H9 (cell line): ENCODE measurements at regions not wholly inside any gene's neighbourhood (a gene's known extent, or its start where the extent isn't known, plus 50 kb on each side); places are given as distances from the start of the nearest gene placed in this dataset.

Experiments
- DNase-seq: peaks from one replicate; pipeline ENCODE4 v3.0.0-alpha.2; 2017
- H2AFZ ChIP-seq: one replicate; pipeline ENCODE4 v1.6.1; 2013; ENCODE audit warnings: mild to moderate bottlenecking, low read length, control low read depth, moderate library complexity
- H2AK5ac ChIP-seq: 2 replicates; pipeline ENCODE4 v1.6.1; 2013; ENCODE audit warnings: low read length, control low read depth, mixed read lengths; ENCODE audit not compliant: insufficient read length
- H2BK120ac ChIP-seq: one replicate; pipeline ENCODE4 v1.6.1; 2013; ENCODE audit warnings: low read depth, mild to moderate bottlenecking, low read length, control low read depth, inconsistent platforms; ENCODE audit not compliant: poor library complexity, severe bottlenecking
- H2BK12ac ChIP-seq: 2 replicates; pipeline ENCODE4 v1.6.1; 2013; ENCODE audit warnings: low read length, control low read depth, mixed read lengths, low read depth; ENCODE audit not compliant: insufficient read length
- H2BK15ac ChIP-seq: 2 replicates; pipeline ENCODE4 v1.6.1; 2013; ENCODE audit warnings: low read depth, low read length, control low read depth
- H2BK20ac ChIP-seq: one replicate; pipeline ENCODE4 v1.6.1; 2013; ENCODE audit warnings: low read depth, mild to moderate bottlenecking, low read length, control low read depth, inconsistent platforms; ENCODE audit not compliant: poor library complexity, severe bottlenecking
- H2BK5ac ChIP-seq: 2 replicates; pipeline ENCODE4 v1.6.1; 2013; ENCODE audit warnings: low read length, control low read depth, mixed read lengths; ENCODE audit not compliant: insufficient read length
- H3K14ac ChIP-seq: 2 replicates; pipeline ENCODE4 v1.6.1; 2013; ENCODE audit warnings: low read length, control low read depth; ENCODE audit not compliant: insufficient read depth
- H3K18ac ChIP-seq: 2 replicates; pipeline ENCODE4 v1.6.1; 2013; ENCODE audit warnings: low read depth, mild to moderate bottlenecking, mixed read lengths, low read length, control low read depth; ENCODE audit not compliant: insufficient read length
- H3K23ac ChIP-seq: 2 replicates; pipeline ENCODE4 v1.6.1; 2013; ENCODE audit warnings: low read length, control low read depth, mixed read lengths, low read depth; ENCODE audit not compliant: insufficient read length
- H3K23me2 ChIP-seq: 2 replicates; pipeline ENCODE4 v1.6.1; 2013; ENCODE audit warnings: low read depth, mild to moderate bottlenecking, mixed read lengths, low read length, control low read depth; ENCODE audit not compliant: insufficient read length, poor library complexity, severe bottlenecking
- H3K27ac ChIP-seq: 2 replicates; pipeline ENCODE4 v1.5.1; 2013; ENCODE audit warnings: low read length, control low read depth, mixed read lengths, low read depth; ENCODE audit not compliant: insufficient read length
- H3K27me3 ChIP-seq: 2 replicates; pipeline ENCODE4 v1.6.1; 2013; ENCODE audit warnings: low read length, control low read depth, inconsistent platforms; ENCODE audit not compliant: insufficient read depth
- H3K4ac ChIP-seq: 2 replicates; pipeline ENCODE4 v1.6.1; 2013; ENCODE audit warnings: low read depth, mild to moderate bottlenecking, control low read depth, inconsistent platforms, low read length, moderate library complexity
- H3K4me1 ChIP-seq: 2 replicates; pipeline ENCODE4 v1.6.1; 2013; ENCODE audit warnings: low read length, control low read depth, inconsistent platforms; ENCODE audit not compliant: insufficient read depth
- H3K4me2 ChIP-seq: 2 replicates; pipeline ENCODE4 v1.6.1; 2013; ENCODE audit warnings: low read length, control low read depth, mixed read lengths; ENCODE audit not compliant: insufficient read length, insufficient read depth
- H3K56ac ChIP-seq: 2 replicates; pipeline ENCODE4 v1.6.1; 2013; ENCODE audit warnings: low read depth, mild to moderate bottlenecking, mixed read lengths, low read length, control low read depth; ENCODE audit not compliant: insufficient read length
- H3K79me1 ChIP-seq: 2 replicates; pipeline ENCODE4 v1.6.1; 2013; ENCODE audit warnings: low read depth, mild to moderate bottlenecking, moderate library complexity, low read length, control low read depth, inconsistent platforms; ENCODE audit not compliant: insufficient read depth, poor library complexity, severe bottlenecking
- H3K79me2 ChIP-seq: 2 replicates; pipeline ENCODE4 v1.6.1; 2013; ENCODE audit warnings: low read length, control low read depth, inconsistent platforms; ENCODE audit not compliant: insufficient read depth
- H3K9ac ChIP-seq: 2 replicates; pipeline ENCODE4 v1.6.1; 2013; ENCODE audit warnings: low read length, control low read depth, mixed read lengths; ENCODE audit not compliant: insufficient read length; ENCODE audit errors: extremely low read depth
- H3K9me3 ChIP-seq: one replicate; pipeline ENCODE4 v1.6.1; 2013; ENCODE audit warnings: low read depth, low read length, inconsistent platforms; ENCODE audit not compliant: control insufficient read depth
- H3T11ph ChIP-seq: one replicate; pipeline ENCODE4 v1.6.1; 2013; ENCODE audit warnings: mild to moderate bottlenecking, low read length, control low read depth, inconsistent platforms
- H4K20me1 ChIP-seq: one replicate; pipeline ENCODE4 v1.6.1; 2013; ENCODE audit not compliant: control insufficient read depth, insufficient read length, insufficient read depth
- H4K5ac ChIP-seq: 2 replicates; pipeline ENCODE4 v1.6.1; 2013; ENCODE audit warnings: low read depth, mild to moderate bottlenecking, mixed read lengths, low read length, control low read depth; ENCODE audit not compliant: insufficient read length
- H4K8ac ChIP-seq: replicated peaks from 2 replicates; pipeline ENCODE4 v1.6.1; 2013; ENCODE audit warnings: low read length, control low read depth, mixed read lengths, low read depth; ENCODE audit not compliant: insufficient read length
- H4K91ac ChIP-seq: 2 replicates; pipeline ENCODE4 v1.6.1; 2013; ENCODE audit warnings: low read depth, mild to moderate bottlenecking, moderate library complexity, mixed read lengths, low read length, control low read depth; ENCODE audit not compliant: insufficient read length
- H3K27ac Mint-ChIP-seq, 3 experiments: 2 replicates in 2 of 3; 3 replicates in 1 of 3; pipeline ENCODE4 v1.8.0; 2020 to 2021; ENCODE audit warnings: mixed read lengths in 3 of 3, mild to moderate bottlenecking in 1 of 3, moderate library complexity in 1 of 3
- H3K27me3 Mint-ChIP-seq: 2 replicates; pipeline ENCODE4 v1.8.0; 2021; ENCODE audit warnings: low read depth, mild to moderate bottlenecking, moderate library complexity, mixed read lengths
- H3K36me3 Mint-ChIP-seq, 3 experiments: 2 replicates in 2 of 3; 3 replicates in 1 of 3; pipeline ENCODE4 v1.8.0; 2020 to 2021; ENCODE audit warnings: low read depth in 3 of 3, mixed read lengths in 3 of 3; ENCODE audit not compliant: insufficient read depth in 1 of 3
- H3K4me1 Mint-ChIP-seq, 2 experiments: 2 replicates each; pipeline ENCODE4 v1.8.0; 2020; ENCODE audit warnings: mixed read lengths in 2 of 2
- H3K4me3 Mint-ChIP-seq, 2 experiments: 2 replicates in 1 of 2; 3 replicates in 1 of 2; pipeline ENCODE4 v1.8.0; 2020 to 2021; ENCODE audit warnings: mild to moderate bottlenecking in 2 of 2, mixed read lengths in 2 of 2, moderate library complexity in 1 of 2
- H3K9me3 Mint-ChIP-seq, 2 experiments: 2 replicates in 1 of 2; 3 replicates in 1 of 2; pipeline ENCODE4 v1.8.0; 2020; ENCODE audit warnings: mild to moderate bottlenecking in 2 of 2, mixed read lengths in 2 of 2, moderate library complexity in 1 of 2
- WGBS: extraction: QIAGEN DNeasy Blood & Tissue Kit; methylation state at CpG from one replicate; pipeline ENCODE4 v1.1.7; 2013; ENCODE audit warnings: missing lambda C conversion rate, low lambda C conversion rate, mixed read lengths; ENCODE audit not compliant: insufficient read length; ENCODE audit errors: extremely low coverage; 5-methylcytosine and 5-hydroxymethylcytosine counted together
- TF ChIP-seq, protein P1 (sequence below): fragments of 200-600 bp; sonication (generic); conservative IDR thresholded peaks from 3 replicates; pipeline ENCODE4 v1.8.0; 2021; ENCODE audit warnings: antibody characterized with exemption, mild to moderate bottlenecking

- Histone ChIP-seq H2BK5ac (no peak overlapping the region), H3K79me2 (no peaks in the 10 kb centered on the region), H2BK120ac (no peak overlapping the region), H3K4ac (no peak overlapping the region), H3K27ac (no peak overlapping the region), H3K23ac (no peak overlapping the region), H3K4me1 (no peaks in the 10 kb centered on the region), H3T11ph (no peak overlapping the region), H3K18ac (no peak overlapping the region), H2BK15ac (no peak overlapping the region), H4K8ac (no peak overlapping the region), H3K9ac (no peak overlapping the region), H4K20me1 (no peaks in the 10 kb centered on the region), H2BK12ac (no peak overlapping the region), H2BK20ac (no peak overlapping the region), H2AFZ (no peak overlapping the region), H3K79me1 (no peaks in the 10 kb centered on the region), H3K27me3 (no peaks in the 10 kb centered on the region), H3K23me2 (no peaks in the 10 kb centered on the region), H3K56ac (no peak overlapping the region), H4K5ac (no peak overlapping the region), H3K9me3 (no peaks in the 10 kb centered on the region), H3K4me2 (no peak overlapping the region), H4K91ac (no peak overlapping the region), H2AK5ac (no peak overlapping the region), H3K14ac (no peak overlapping the region)
- H3K27ac Mint-ChIP-seq: no peak overlapping the region
- TF ChIP-seq, protein P1, sequence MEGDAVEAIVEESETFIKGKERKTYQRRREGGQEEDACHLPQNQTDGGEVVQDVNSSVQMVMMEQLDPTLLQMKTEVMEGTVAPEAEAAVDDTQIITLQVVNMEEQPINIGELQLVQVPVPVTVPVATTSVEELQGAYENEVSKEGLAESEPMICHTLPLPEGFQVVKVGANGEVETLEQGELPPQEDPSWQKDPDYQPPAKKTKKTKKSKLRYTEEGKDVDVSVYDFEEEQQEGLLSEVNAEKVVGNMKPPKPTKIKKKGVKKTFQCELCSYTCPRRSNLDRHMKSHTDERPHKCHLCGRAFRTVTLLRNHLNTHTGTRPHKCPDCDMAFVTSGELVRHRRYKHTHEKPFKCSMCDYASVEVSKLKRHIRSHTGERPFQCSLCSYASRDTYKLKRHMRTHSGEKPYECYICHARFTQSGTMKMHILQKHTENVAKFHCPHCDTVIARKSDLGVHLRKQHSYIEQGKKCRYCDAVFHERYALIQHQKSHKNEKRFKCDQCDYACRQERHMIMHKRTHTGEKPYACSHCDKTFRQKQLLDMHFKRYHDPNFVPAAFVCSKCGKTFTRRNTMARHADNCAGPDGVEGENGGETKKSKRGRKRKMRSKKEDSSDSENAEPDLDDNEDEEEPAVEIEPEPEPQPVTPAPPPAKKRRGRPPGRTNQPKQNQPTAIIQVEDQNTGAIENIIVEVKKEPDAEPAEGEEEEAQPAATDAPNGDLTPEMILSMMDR: no peak
- DNase-seq: no peak
- no CpG with 5 or more reads among the region's 1 CpG for WGBS
- H3K9me3 Mint-ChIP-seq: peaks cover 7 to 13% of the 10 kb centered on the region in 2 experiments; a peak in 4 of 5 replicates
- peaks cover 0 to 6% (median 0%) of the 10 kb centered on the region in 3 experiments; a peak in 1 of 7 replicates for H3K36me3 Mint-ChIP-seq
- no peaks in the 10 kb centered on the region for H3K27me3 Mint-ChIP-seq
- no peaks in the 10 kb centered on the region for H3K4me1 Mint-ChIP-seq
- no peak overlapping the region for H3K4me3 Mint-ChIP-seq
Observed at GRCh38 chr6:65933390-65933789, 226.4 kb upstream of the EYS start.
